ENCODE measurements at regions not wholly inside any gene's neighbourhood (a gene's known extent, or its start where the extent isn't known, plus 50 kb on each side); places are given as distances from the start of the nearest gene placed in this dataset.

GRCh38 chr13:67772807-67773453 lies 542.8 kb upstream of the PCDH9 start:
- Histone ChIP-seq H3K9me3 (no peaks in the 10 kb centered on the region), H3K27me3 (ENCODE audit: insufficient read depth) (no peaks in the 10 kb centered on the region), H3K4me3 (ENCODE audit: low read depth in 2 of 2, low read length in 1 of 2) (no peak overlapping the region), H3K27ac (ENCODE audit: low read depth in 2 of 2, low read length in 1 of 2) (no peak overlapping the region), H4K20me1 (ENCODE audit: insufficient read depth) (no peaks in the 10 kb centered on the region), H3K4me1 (ENCODE audit: control insufficient read depth in 1 of 2, insufficient read depth in 2 of 2, low read depth in 1 of 2, low read length in 1 of 2) (peaks cover 0 to 3% of the 10 kb centered on the region in 2 experiments; a peak in 2 of 4 replicates), H3K79me2 (ENCODE audit: insufficient read depth) (no peaks in the 10 kb centered on the region), H3K9me2 (no peaks in the 10 kb centered on the region), H3K9ac (no peak overlapping the region), H2AFZ (ENCODE audit: low read depth) (no peak overlapping the region), H3K4me2 (no peak overlapping the region), H3K36me3 (replicated peaks in 1 of 2; ENCODE audit: control insufficient read depth in 1 of 2, insufficient read depth in 2 of 2, low read length in 1 of 2) (no peaks in the 10 kb centered on the region), H3F3A (replicated peaks; ENCODE audit: insufficient read depth) (no peaks in the 10 kb centered on the region)
- WGBS (ENCODE audit: low lambda C conversion rate) = 73% methylated on average over 20 of the region's 37 CpGs
- POLR2A ChIA-PET = no interaction called here
- no peak for DNase-seq
- TF ChIP-seq USF1 (IDR thresholded peaks at IDR 0.05; ENCODE audit: borderline replicate concordance, low read depth) (no peak), JUND (IDR thresholded peaks at IDR 0.05) (no peak), GATA2 (CRISPR knock-in tag; IDR thresholded peaks at IDR 0.05) (no peak), TCF12 (IDR thresholded peaks at IDR 0.05) (no peak), SIN3A (IDR thresholded peaks at IDR 0.05; ENCODE audit: borderline replicate concordance, low read depth, low read length) (no peak), MXI1 (IDR thresholded peaks at IDR 0.05; ENCODE audit: low read depth, low read length) (no peak), ELF1 (IDR thresholded peaks at IDR 0.05) (no peak), TEAD4 (IDR thresholded peaks at IDR 0.05; ENCODE audit: borderline replicate concordance, insufficient read depth) (no peak), NFIC (IDR thresholded peaks at IDR 0.05; ENCODE audit: borderline replicate concordance) (no peak), FOXJ3 (CRISPR knock-in tag; IDR thresholded peaks at IDR 0.05) (no peak), USF2 (IDR thresholded peaks at IDR 0.05; ENCODE audit: borderline replicate concordance, low read depth, low read length) (no peak), POLR2AphosphoS5 (IDR thresholded peaks at IDR 0.05; ENCODE audit: low read depth, low read length) (no peak), EP300 (IDR thresholded peaks at IDR 0.05; ENCODE audit: borderline replicate concordance in 1 of 2, low read depth in 1 of 2, low read length in 1 of 2) (no peak), RXRA (IDR thresholded peaks at IDR 0.05; ENCODE audit: borderline replicate concordance, low read depth) (no peak), FOXM1 (IDR thresholded peaks at IDR 0.05; ENCODE audit: low read depth) (no peak), FOSL2 (IDR thresholded peaks at IDR 0.05; ENCODE audit: borderline replicate concordance, low read depth) (no peak), TAF1 (IDR thresholded peaks at IDR 0.05; ENCODE audit: borderline replicate concordance, low read depth, low read length) (no peak), MEF2A (IDR thresholded peaks at IDR 0.05; ENCODE audit: borderline replicate concordance, low read depth) (no peak)
- TF ChIP-seq, protein P1, sequence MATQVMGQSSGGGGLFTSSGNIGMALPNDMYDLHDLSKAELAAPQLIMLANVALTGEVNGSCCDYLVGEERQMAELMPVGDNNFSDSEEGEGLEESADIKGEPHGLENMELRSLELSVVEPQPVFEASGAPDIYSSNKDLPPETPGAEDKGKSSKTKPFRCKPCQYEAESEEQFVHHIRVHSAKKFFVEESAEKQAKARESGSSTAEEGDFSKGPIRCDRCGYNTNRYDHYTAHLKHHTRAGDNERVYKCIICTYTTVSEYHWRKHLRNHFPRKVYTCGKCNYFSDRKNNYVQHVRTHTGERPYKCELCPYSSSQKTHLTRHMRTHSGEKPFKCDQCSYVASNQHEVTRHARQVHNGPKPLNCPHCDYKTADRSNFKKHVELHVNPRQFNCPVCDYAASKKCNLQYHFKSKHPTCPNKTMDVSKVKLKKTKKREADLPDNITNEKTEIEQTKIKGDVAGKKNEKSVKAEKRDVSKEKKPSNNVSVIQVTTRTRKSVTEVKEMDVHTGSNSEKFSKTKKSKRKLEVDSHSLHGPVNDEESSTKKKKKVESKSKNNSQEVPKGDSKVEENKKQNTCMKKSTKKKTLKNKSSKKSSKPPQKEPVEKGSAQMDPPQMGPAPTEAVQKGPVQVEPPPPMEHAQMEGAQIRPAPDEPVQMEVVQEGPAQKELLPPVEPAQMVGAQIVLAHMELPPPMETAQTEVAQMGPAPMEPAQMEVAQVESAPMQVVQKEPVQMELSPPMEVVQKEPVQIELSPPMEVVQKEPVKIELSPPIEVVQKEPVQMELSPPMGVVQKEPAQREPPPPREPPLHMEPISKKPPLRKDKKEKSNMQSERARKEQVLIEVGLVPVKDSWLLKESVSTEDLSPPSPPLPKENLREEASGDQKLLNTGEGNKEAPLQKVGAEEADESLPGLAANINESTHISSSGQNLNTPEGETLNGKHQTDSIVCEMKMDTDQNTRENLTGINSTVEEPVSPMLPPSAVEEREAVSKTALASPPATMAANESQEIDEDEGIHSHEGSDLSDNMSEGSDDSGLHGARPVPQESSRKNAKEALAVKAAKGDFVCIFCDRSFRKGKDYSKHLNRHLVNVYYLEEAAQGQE (IDR thresholded peaks at IDR 0.05; ENCODE audit: low read depth, low read length) = no peak
- TF ChIP-seq, protein P2, sequence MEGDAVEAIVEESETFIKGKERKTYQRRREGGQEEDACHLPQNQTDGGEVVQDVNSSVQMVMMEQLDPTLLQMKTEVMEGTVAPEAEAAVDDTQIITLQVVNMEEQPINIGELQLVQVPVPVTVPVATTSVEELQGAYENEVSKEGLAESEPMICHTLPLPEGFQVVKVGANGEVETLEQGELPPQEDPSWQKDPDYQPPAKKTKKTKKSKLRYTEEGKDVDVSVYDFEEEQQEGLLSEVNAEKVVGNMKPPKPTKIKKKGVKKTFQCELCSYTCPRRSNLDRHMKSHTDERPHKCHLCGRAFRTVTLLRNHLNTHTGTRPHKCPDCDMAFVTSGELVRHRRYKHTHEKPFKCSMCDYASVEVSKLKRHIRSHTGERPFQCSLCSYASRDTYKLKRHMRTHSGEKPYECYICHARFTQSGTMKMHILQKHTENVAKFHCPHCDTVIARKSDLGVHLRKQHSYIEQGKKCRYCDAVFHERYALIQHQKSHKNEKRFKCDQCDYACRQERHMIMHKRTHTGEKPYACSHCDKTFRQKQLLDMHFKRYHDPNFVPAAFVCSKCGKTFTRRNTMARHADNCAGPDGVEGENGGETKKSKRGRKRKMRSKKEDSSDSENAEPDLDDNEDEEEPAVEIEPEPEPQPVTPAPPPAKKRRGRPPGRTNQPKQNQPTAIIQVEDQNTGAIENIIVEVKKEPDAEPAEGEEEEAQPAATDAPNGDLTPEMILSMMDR (IDR thresholded peaks at IDR 0.05) = no peak
- CTCF ChIA-PET = no interaction called here

All from SK-N-SH (cell line).